Mammary epithelial cell (primary cell): ENCODE measurements at regions not wholly inside any gene's neighbourhood (a gene's known extent, or its start where the extent isn't known, plus 50 kb on each side); places are given as distances from the start of the nearest gene placed in this dataset.

Source experiments
- CTCF ChIP-seq, 2 donors: IDR thresholded peaks in 1 of 2; conservative IDR thresholded peaks in 1 of 2; 2 replicates each; pipeline ENCODE4 v1.5.1; 2011 to 2012; ENCODE audit warnings: inconsistent platforms in 2 of 2, low read length in 2 of 2, mild to moderate bottlenecking in 2 of 2, control low read depth in 1 of 2, low read depth in 1 of 2; ENCODE audit not compliant: insufficient read depth in 1 of 2; ENCODE audit errors: extremely low read depth in 1 of 2
- EZH2 ChIP-seq: IDR thresholded peaks from 2 replicates; pipeline ENCODE4 v1.6.1; 2012; ENCODE audit warnings: low read length, inconsistent platforms, borderline replicate concordance

- no peak for TF ChIP-seq CTCF (conservative IDR thresholded peaks at IDR 0.05 in 1 of 2, IDR thresholded peaks at IDR 0.05 in 1 of 2; ENCODE audit: extremely low read depth in 1 of 2, insufficient read depth in 1 of 2, low read depth in 1 of 2, low read length in 2 of 2)
- TF ChIP-seq EZH2, result no peak
These were observed 1013.0 kb upstream of the COX7C start for GRCh38 chr5:85604786-85605185.
